ENCODE measurements at regions not wholly inside any gene's neighbourhood (a gene's known extent, or its start where the extent isn't known, plus 50 kb on each side); places are given as distances from the start of the nearest gene placed in this dataset.

DNA sequence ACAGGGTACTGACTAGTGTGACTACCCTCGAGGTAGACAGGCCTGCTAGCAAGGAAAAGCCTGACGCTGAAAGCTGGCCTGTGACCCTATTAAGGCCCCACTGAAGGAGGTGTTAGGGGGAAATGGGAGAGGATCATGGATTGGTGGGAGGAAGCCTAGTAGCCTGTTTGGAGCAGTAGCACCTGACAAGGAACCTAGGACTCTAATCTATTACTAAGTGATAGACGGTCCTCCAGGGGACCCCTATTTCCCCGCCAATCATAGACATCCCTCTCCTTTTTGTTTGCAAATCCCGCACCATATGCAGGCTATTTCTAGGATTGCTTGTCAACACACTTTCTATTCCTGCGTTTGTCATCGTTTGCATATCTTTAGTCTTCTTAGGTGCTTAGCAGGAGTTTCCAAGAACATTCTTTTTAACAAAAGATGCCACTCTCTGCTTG lies 1338.8 kb upstream of the MIR17HG start:
- TF ChIP-seq CTCF (IDR thresholded peaks at IDR 0.05) (no peak), ZNF263 (CRISPR knock-in tag; IDR thresholded peaks at IDR 0.05; ENCODE audit: low read depth) (no peak), E2F1 (CRISPR knock-in tag; IDR thresholded peaks at IDR 0.05) (no peak), HMGXB4 (CRISPR knock-in tag; IDR thresholded peaks at IDR 0.05) (no peak), CREM (CRISPR knock-in tag; IDR thresholded peaks at IDR 0.05) (no peak), NFYB (CRISPR knock-in tag; conservative IDR thresholded peaks at IDR 0.05; ENCODE audit: low read depth) (no peak), ATF3 (CRISPR knock-in tag; conservative IDR thresholded peaks at IDR 0.05) (no peak), ELF4 (CRISPR knock-in tag; IDR thresholded peaks at IDR 0.05; ENCODE audit: low read depth) (no peak), FOXP4 (CRISPR knock-in tag; IDR thresholded peaks at IDR 0.05) (no peak)
- TF ChIP-seq, protein P1, sequence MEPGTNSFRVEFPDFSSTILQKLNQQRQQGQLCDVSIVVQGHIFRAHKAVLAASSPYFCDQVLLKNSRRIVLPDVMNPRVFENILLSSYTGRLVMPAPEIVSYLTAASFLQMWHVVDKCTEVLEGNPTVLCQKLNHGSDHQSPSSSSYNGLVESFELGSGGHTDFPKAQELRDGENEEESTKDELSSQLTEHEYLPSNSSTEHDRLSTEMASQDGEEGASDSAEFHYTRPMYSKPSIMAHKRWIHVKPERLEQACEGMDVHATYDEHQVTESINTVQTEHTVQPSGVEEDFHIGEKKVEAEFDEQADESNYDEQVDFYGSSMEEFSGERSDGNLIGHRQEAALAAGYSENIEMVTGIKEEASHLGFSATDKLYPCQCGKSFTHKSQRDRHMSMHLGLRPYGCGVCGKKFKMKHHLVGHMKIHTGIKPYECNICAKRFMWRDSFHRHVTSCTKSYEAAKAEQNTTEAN (CRISPR knock-in tag; IDR thresholded peaks at IDR 0.05), result no peak
- TF ChIP-seq, protein P2, sequence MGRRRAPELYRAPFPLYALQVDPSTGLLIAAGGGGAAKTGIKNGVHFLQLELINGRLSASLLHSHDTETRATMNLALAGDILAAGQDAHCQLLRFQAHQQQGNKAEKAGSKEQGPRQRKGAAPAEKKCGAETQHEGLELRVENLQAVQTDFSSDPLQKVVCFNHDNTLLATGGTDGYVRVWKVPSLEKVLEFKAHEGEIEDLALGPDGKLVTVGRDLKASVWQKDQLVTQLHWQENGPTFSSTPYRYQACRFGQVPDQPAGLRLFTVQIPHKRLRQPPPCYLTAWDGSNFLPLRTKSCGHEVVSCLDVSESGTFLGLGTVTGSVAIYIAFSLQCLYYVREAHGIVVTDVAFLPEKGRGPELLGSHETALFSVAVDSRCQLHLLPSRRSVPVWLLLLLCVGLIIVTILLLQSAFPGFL (CRISPR knock-in tag; IDR thresholded peaks at IDR 0.05; ENCODE audit: borderline replicate concordance), result no peak
- TF ChIP-seq, protein P3, sequence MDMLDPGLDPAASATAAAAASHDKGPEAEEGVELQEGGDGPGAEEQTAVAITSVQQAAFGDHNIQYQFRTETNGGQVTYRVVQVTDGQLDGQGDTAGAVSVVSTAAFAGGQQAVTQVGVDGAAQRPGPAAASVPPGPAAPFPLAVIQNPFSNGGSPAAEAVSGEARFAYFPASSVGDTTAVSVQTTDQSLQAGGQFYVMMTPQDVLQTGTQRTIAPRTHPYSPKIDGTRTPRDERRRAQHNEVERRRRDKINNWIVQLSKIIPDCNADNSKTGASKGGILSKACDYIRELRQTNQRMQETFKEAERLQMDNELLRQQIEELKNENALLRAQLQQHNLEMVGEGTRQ (CRISPR knock-in tag; IDR thresholded peaks at IDR 0.05), result no peak
